Body of pancreas (tissue), 4 donors: ENCODE measurements at regions not wholly inside any gene's neighbourhood (a gene's known extent, or its start where the extent isn't known, plus 50 kb on each side); places are given as distances from the start of the nearest gene placed in this dataset.

Experiments used
- ATAC-seq: fragments of 150-250 bp; one replicate; pipeline ENCODE4 v1.9.1; 2016
- DNase-seq, 4 donors: peaks; one replicate each; pipeline ENCODE4 v3.0.0-alpha.2; 2019
- H3K27ac ChIP-seq, 4 donors: fragments of 200-600 bp; sonication (generic); 1 replicate in 3 of 4; 2 replicates in 1 of 4; pipeline versions ENCODE4 v1.5.1 to v1.6.1; 2016 to 2019; ENCODE audit warnings: mild to moderate bottlenecking in 1 of 4, mixed read lengths in 1 of 4, moderate library complexity in 1 of 4
- H3K27me3 ChIP-seq, 2 donors: fragments of 200-600 bp; sonication (generic); one replicate each; pipeline ENCODE4 v1.6.0; 2016; ENCODE audit warnings: mild to moderate bottlenecking in 1 of 2
- H3K36me3 ChIP-seq, 2 donors: fragments of 200-600 bp; sonication (generic); replicated peaks in 1 of 2; 2 replicates each; pipeline ENCODE4 v1.5.1; 2016; ENCODE audit warnings: low read depth in 2 of 2; ENCODE audit not compliant: insufficient read depth in 1 of 2
- H3K4me1 ChIP-seq: fragments of 200-600 bp; sonication (generic); one replicate; pipeline ENCODE4 v1.6.0; 2016
- H3K4me3 ChIP-seq, 2 donors: fragments of 200-600 bp; sonication (generic); 1 replicate in 1 of 2; 2 replicates in 1 of 2; pipeline ENCODE4 v1.5.1; 2016 to 2019
- H3K9me3 ChIP-seq, 3 donors: fragments of 200-600 bp; sonication (generic); 1 replicate in 2 of 3; 2 replicates in 1 of 3; pipeline ENCODE4 v1.5.1; 2016
- POLR2A ChIP-seq, 3 donors: fragments of 450-650 bp; IDR thresholded peaks; one replicate each; pipeline ENCODE4 v1.6.1; 2016; ENCODE audit warnings: antibody characterized with exemption in 3 of 3, mild to moderate bottlenecking in 2 of 3
- WGBS, 2 donors: methylation state at CpG; one replicate each; pipeline ENCODE4 v1.1.5; 2017; 5-methylcytosine and 5-hydroxymethylcytosine counted together
- intact Hi-C: fragments of 100-400 bp; cut with DNase I; formaldehyde crosslinking; loops from one replicate; pipeline ENCODE4 v1.15.1; 2023
- TF ChIP-seq, protein P1 (sequence below), 7 experiments: fragments of 450-650 bp in 4 of 7; fragments of 200-600 bp in 3 of 7; sonication (generic) in 3 of 7; IDR thresholded peaks; one replicate each; pipeline ENCODE4 v1.5.1; 2016 to 2019; ENCODE audit warnings: antibody characterized with exemption in 7 of 7

DNA sequence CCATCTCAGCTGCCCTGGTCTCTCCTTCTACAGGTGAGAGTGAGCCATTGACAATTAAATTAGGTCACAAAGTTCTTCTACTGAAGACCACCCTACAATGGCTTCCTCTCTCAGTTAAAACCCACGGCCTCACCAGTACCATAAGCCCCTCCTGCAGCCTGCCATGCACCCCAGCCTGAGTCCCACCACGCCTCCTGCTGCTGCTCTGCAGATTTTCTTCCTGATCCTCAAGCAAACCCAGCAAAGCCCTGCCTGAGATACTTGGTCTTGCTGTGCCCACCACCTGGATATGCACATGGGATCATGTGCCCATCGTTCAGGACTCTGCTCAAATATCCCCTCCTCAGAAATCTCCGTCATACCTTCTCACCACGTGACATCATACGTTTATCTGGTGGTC, 696.6 kb downstream of the RNF144A start:
- TF ChIP-seq, protein P1, sequence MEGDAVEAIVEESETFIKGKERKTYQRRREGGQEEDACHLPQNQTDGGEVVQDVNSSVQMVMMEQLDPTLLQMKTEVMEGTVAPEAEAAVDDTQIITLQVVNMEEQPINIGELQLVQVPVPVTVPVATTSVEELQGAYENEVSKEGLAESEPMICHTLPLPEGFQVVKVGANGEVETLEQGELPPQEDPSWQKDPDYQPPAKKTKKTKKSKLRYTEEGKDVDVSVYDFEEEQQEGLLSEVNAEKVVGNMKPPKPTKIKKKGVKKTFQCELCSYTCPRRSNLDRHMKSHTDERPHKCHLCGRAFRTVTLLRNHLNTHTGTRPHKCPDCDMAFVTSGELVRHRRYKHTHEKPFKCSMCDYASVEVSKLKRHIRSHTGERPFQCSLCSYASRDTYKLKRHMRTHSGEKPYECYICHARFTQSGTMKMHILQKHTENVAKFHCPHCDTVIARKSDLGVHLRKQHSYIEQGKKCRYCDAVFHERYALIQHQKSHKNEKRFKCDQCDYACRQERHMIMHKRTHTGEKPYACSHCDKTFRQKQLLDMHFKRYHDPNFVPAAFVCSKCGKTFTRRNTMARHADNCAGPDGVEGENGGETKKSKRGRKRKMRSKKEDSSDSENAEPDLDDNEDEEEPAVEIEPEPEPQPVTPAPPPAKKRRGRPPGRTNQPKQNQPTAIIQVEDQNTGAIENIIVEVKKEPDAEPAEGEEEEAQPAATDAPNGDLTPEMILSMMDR (IDR thresholded peaks at IDR 0.05): no peak
- no peak for TF ChIP-seq POLR2A (IDR thresholded peaks at IDR 0.05)
- 82 to 85% methylated on average over 6 of the region's 6 CpGs for WGBS, 2 donors
- no peak for ATAC-seq
- no peak overlapping the region for H3K27ac ChIP-seq
- no peak for DNase-seq
- no peaks in the 10 kb centered on the region for H3K4me1 ChIP-seq
- H3K4me3 ChIP-seq: no peak overlapping the region
- intact Hi-C loops: no loop called here
- H3K9me3 ChIP-seq: no peaks in the 10 kb centered on the region
- no peaks in the 10 kb centered on the region for H3K36me3 ChIP-seq
- H3K27me3 ChIP-seq: no peaks in the 10 kb centered on the region

DNA sequence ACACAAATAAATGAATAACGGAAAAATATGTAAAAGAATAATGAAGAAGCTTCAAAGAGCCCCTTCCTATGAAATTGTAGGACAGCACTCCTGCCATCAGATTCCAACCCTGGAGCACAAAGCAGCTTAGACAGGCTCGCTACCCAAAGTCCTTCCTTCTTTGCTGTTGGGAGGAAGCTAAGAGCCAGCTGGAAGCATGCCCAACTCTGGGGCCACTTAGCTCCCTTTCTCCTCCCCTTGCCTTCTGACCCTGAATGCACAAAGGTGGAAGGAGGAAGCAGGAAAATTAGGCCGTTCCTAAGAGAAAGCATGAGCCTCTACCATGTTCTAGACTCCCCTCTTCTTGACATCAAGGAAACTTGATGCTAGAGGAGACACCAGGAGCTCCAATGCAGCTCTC, 700.8 kb downstream of the RNF144A start:
- Histone ChIP-seq H3K4me3 (no peak overlapping the region), H3K4me1 (no peaks in the 10 kb centered on the region), H3K36me3 (no peaks in the 10 kb centered on the region), H3K27me3 (no peaks in the 10 kb centered on the region), H3K27ac (no peak overlapping the region), H3K9me3 (no peaks in the 10 kb centered on the region)
- TF ChIP-seq, protein P1 (IDR thresholded peaks at IDR 0.05): no peak
- no peak for TF ChIP-seq POLR2A (IDR thresholded peaks at IDR 0.05)
- DNase-seq (peak in 1 of 4 donors; percentile 6), ATAC-seq (no peak)
- WGBS, 2 donors: 63 to 68% methylated on average over 3 of the region's 3 CpGs
- intact Hi-C loops: no loop called here

DNA sequence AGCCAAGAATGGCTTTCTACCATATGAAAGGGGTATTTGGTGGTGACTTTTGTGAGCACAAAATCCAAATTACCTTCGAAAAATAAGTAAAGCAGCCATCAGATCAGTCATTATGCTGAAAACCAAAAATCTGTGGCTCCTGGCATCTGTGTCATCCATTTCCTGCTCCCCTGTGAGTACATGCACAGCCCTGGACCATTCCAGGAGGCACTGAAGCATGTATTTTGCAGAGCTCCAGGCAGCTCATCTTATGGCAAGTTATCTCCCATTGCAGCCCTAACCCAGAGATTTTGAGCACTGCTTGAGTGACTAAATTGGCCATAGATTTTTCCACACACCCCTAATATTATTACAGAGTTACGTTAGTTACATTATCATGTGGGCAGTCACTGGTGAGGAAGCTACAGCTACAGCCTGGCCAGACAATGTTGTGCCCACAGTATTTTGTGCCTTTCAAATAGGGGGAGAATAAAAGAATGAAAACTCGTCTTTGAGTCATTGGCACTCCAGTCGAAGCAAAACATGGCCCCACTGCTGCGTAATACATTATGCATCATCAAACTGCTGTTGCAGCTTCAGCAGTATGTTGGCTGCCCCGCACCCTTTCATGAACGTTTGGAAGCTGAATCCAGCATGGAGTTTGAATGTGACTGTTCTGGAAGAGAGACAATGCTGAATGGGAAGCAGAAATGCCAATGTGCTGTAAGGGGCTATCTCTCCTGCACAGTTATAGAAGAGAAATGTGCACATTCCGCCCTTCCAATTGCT, 702.2 kb downstream of the RNF144A start:
- ATAC-seq (no peak), DNase-seq (no peak)
- H3K27me3 ChIP-seq: no peaks in the 10 kb centered on the region
- H3K4me1 ChIP-seq: no peaks in the 10 kb centered on the region
- intact Hi-C loops: no loop called here
- WGBS, 2 donors: 66 to 68% methylated on average over 8 of the region's 8 CpGs
- no peak for TF ChIP-seq POLR2A (IDR thresholded peaks at IDR 0.05)
- TF ChIP-seq, protein P1 (IDR thresholded peaks at IDR 0.05): no peak
- no peaks in the 10 kb centered on the region for H3K9me3 ChIP-seq
- no peak overlapping the region for H3K27ac ChIP-seq
- H3K36me3 ChIP-seq: no peaks in the 10 kb centered on the region
- no peak overlapping the region for H3K4me3 ChIP-seq

DNA sequence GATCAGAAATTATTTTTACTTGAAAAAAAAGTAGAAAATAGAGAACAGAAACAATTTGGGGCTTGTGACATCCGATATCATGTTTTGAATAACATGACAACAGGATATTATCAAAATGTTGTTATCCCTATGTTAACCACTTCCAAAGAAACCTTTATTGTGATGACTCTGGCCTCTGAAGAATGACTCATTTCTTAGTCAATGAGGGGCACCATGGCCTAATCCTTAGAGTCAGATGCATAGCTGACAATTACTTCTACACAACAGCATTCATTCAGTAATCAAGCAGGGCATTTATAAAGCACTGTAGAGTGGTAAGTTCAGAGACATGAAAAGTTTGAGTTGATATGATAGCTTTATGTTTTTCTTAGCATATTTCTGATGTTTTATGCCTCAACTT, 703.0 kb downstream of the RNF144A start:
- WGBS, 2 donors: 90 to 93% methylated on average over 1 of the region's 1 CpG
- H3K4me1 ChIP-seq: no peaks in the 10 kb centered on the region
- H3K9me3 ChIP-seq: no peaks in the 10 kb centered on the region
- H3K4me3 ChIP-seq: no peak overlapping the region
- ATAC-seq (no peak), DNase-seq (no peak)
- TF ChIP-seq POLR2A (IDR thresholded peaks at IDR 0.05): no peak
- TF ChIP-seq, protein P1 (IDR thresholded peaks at IDR 0.05): no peak
- intact Hi-C loops: no loop called here
- H3K36me3 ChIP-seq: no peaks in the 10 kb centered on the region
- H3K27ac ChIP-seq: no peak overlapping the region
- H3K27me3 ChIP-seq: no peaks in the 10 kb centered on the region
